Brain microvascular endothelial cell (primary cell): ENCODE measurements at regions not wholly inside any gene's neighbourhood (a gene's known extent, or its start where the extent isn't known, plus 50 kb on each side); places are given as distances from the start of the nearest gene placed in this dataset.

ENCODE experiments used
- DNase-seq: peaks from one replicate; pipeline ENCODE4 v3.0.0-alpha.2; 2020
- H3K27ac ChIP-seq: fragments of 250-450 bp; sonication (Bioruptor Pico); 2 replicates; pipeline ENCODE4 v1.5.1; 2020; ENCODE audit warnings: mild to moderate bottlenecking, moderate library complexity
- H3K27me3 ChIP-seq: fragments of 250-450 bp; sonication (Bioruptor Pico); replicated peaks from 2 replicates; pipeline ENCODE4 v1.5.1; 2020; ENCODE audit warnings: mild to moderate bottlenecking
- H3K36me3 ChIP-seq: fragments of 250-450 bp; sonication (Bioruptor Pico); replicated peaks from 2 replicates; pipeline ENCODE4 v1.5.1; 2020; ENCODE audit warnings: mild to moderate bottlenecking
- H3K4me3 ChIP-seq: 2 replicates; pipeline ENCODE4 v1.5.1; 2011; ENCODE audit warnings: low read depth, mild to moderate bottlenecking, control low read depth, low read length, moderate library complexity
- in situ Hi-C: cut with HindIII; loops from 2 replicates; pipeline ENCODE4 v1.10.0; 2017; ENCODE audit warnings: low sequenced_read_pairs, low pct_ligation_motif_present
- TF ChIP-seq, protein P1 (sequence below): IDR thresholded peaks from 2 replicates; pipeline ENCODE4 v1.5.1; 2011; ENCODE audit warnings: low read depth, mild to moderate bottlenecking, moderate library complexity, low read length, control low read depth, inconsistent platforms; ENCODE audit errors: missing control alignments

- in situ Hi-C loops: no loop called here
- Histone ChIP-seq H3K27me3 (no peaks in the 10 kb centered on the region), H3K36me3 (no peaks in the 10 kb centered on the region), H3K27ac (peak overlapping the region; percentile 79), H3K4me3 (no peak overlapping the region)
- TF ChIP-seq, protein P1, sequence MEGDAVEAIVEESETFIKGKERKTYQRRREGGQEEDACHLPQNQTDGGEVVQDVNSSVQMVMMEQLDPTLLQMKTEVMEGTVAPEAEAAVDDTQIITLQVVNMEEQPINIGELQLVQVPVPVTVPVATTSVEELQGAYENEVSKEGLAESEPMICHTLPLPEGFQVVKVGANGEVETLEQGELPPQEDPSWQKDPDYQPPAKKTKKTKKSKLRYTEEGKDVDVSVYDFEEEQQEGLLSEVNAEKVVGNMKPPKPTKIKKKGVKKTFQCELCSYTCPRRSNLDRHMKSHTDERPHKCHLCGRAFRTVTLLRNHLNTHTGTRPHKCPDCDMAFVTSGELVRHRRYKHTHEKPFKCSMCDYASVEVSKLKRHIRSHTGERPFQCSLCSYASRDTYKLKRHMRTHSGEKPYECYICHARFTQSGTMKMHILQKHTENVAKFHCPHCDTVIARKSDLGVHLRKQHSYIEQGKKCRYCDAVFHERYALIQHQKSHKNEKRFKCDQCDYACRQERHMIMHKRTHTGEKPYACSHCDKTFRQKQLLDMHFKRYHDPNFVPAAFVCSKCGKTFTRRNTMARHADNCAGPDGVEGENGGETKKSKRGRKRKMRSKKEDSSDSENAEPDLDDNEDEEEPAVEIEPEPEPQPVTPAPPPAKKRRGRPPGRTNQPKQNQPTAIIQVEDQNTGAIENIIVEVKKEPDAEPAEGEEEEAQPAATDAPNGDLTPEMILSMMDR: no peak
- no peak for DNase-seq
These were observed 110.9 kb downstream of the FOXD1 start for GRCh38 chr5:73337586-73338255.

DNA sequence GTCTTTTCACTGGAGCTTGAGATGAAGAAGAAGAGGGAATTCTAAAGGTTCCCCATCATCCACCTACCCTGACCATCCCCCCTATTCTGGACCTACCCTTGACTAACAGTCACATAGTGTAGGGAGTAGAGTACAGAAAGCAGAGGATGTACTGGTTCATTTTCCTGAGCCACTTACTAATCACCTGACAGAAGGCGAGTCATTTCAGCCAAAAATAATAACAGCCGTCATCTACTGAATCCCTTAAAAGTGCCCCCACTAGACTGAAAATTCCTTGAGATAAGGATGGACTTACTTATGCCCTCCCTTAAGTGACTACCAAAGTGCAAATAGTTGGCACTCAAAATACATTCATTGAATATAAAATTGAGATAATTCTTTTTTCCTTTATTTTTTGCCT, 112.2 kb downstream of the FOXD1 start:
- TF ChIP-seq, protein P1: no peak
- no peaks in the 10 kb centered on the region for H3K27me3 ChIP-seq
- DNase-seq: no peak
- in situ Hi-C loops: no loop called here
- no peak overlapping the region for H3K27ac ChIP-seq
- H3K4me3 ChIP-seq: no peak overlapping the region
- H3K36me3 ChIP-seq: no peaks in the 10 kb centered on the region

- in situ Hi-C loops: no loop called here
- no peak for DNase-seq
- Histone ChIP-seq H3K36me3 (no peaks in the 10 kb centered on the region), H3K4me3 (no peak overlapping the region), H3K27ac (no peak overlapping the region), H3K27me3 (no peaks in the 10 kb centered on the region)
- TF ChIP-seq, protein P1: no peak
These were observed 114.5 kb downstream of the FOXD1 start for GRCh38 chr5:73333944-73334703.

- TF ChIP-seq, protein P1: no peak
- Histone ChIP-seq H3K4me3 (no peak overlapping the region), H3K36me3 (no peaks in the 10 kb centered on the region), H3K27ac (no peak overlapping the region), H3K27me3 (no peaks in the 10 kb centered on the region)
- in situ Hi-C loops: no loop called here
- no peak for DNase-seq
These were observed 118.0 kb downstream of the FOXD1 start for GRCh38 chr5:73330613-73331012.

GRCh38 chr5:73328640-73329039, 119.9 kb downstream of the FOXD1 start:
- in situ Hi-C loops: no loop called here
- no peak overlapping the region for H3K27ac ChIP-seq
- no peak for DNase-seq
- H3K27me3 ChIP-seq: no peaks in the 10 kb centered on the region
- no peaks in the 10 kb centered on the region for H3K36me3 ChIP-seq
- H3K4me3 ChIP-seq: no peak overlapping the region
- TF ChIP-seq, protein P1: no peak
